HG02588 (cell line): ENCODE measurements at regions not wholly inside any gene's neighbourhood (a gene's known extent, or its start where the extent isn't known, plus 50 kb on each side); places are given as distances from the start of the nearest gene placed in this dataset.

ENCODE experiments used
- ATAC-seq: cut with Tn5 transposase; IDR thresholded peaks from one replicate; pipeline ENCODE4 v1.9.1; 2021; ENCODE audit warnings: mild to moderate bottlenecking, moderate library complexity; ENCODE audit not compliant: unreplicated experiment

DNA sequence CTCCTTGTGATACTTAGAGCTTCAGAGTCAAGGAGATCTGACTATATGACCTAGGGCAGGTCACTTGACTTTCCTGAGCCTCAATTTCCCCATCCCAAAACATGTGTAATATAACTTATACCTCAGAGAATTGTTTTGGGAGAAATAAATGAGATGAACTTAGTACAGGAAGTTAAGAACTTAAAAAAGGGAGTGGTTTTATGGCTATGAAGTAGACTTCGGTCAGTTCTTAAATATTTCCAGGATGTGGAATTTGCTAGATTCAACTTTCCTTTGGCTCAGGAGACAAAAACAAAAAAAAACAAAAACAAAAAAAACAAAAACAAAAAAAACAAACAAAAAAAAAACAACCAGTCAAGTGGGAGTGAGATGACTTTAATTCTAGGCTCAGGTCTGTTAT lies 116.7 kb downstream of the EDEM1 start:
- no peak for ATAC-seq

DNA sequence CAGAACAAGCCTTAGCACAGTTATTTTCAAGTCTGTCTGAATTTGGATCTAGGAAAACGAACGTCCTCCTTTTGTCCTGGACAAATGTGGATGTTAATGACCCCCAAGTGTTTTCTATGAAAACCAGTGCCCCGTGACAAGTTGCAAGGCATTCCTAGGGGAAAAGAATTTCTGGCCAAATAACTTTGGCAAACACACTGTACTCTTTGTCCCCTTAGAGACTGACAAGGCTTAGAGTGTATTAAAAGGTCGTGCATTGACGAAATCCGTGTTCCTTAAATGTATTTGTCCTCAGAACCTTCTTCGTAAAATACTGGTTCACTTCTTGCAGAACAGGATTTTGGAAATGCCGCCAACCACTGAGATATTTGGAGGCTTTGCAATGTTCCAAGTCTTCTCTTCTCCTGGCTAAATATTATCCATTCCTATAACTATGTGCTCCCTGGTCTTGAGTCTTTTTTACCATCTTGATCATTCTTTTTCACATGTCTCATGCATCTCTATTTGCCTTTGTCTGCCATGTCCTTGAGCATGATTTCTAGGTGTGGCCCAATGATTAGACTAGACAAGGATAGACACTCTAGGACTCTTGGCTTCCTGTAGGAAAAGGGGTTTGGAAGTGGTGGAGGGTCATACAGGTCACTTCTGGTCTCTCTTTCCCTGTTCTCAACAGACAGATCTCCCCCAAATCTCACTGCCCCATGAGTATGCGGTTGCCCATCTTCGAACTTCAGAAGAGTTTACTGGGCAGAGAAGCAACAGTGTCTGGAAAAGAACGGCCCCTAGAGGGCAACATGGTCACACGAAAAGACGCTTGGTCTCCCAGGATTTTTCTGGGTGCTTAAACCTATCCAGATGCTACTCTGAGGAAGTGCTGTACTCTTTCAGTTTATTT lies 117.5 kb downstream of the EDEM1 start:
- ATAC-seq = peak; percentile 76

DNA sequence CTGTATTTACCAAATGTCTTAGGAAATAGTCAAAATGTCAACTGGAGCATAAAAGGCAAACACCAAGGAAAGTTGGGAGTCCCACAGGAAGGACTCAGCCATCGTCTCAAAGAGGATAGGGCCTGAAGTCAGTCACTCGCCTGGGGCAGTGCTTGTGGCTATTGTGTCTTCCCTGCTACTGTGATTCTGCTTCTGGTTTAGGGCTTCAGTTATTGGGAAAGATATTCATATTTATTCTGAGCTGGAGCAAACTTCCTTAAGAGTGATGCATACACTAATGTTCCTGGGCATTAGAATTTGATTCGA lies 118.1 kb downstream of the EDEM1 start:
- no peak for ATAC-seq

DNA sequence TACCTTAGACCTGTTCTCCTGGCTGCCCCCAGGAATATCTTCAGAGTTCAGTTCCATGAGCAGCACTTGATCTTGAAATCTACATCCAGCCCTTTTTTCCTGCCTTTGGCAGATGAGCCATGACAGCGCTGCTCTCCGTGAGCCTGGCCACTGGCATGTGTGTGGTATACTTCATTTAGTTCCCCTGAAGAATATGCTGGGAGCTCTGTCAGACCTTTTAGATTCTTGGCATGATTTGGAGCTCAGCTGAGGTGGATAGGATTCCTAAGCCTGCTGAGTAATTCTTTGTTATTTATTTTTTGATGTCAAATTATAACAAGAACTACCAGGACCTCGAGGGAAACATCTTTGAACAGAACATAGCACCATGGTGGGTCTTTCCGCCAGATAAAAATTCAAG lies 121.7 kb downstream of the EDEM1 start:
- ATAC-seq = no peak

DNA sequence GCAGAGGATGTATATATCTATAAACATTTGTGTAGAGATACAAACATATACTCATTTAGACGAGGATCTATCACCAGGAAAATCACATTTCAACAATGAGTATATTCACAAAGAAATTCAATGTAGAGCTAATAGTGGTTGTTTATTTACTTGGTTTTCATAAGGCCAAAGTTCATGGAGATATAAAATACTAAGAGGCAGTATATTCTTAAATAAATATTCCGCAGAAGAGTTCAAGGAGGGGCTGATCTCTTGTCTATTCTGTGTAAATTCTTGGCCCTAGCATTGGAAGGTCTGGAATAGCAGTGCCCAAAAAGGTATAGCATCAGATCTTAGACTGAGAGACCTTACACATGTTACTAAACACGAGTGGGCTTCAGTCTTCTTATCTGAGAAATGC lies 122.1 kb downstream of the EDEM1 start:
- no peak for ATAC-seq

DNA sequence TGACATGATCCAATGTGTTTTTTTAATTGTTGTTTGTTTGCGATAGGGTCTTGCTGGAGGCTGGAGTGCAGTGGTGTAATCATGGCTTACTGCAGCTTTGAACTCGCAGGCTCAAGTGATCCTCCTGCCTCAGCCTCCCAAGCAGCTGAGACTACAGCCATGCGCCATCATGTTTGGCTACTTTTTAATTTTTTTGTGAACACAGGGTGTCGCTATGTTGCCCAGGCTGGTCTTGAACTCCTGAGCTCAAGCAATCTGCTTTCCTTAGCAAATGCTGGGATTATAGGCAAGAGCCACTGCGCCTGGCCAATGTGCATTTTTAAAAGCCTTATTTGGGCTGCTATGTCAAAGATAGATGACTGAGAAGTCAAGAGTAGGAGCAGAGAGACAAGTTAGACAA lies 123.0 kb downstream of the EDEM1 start:
- no peak for ATAC-seq

DNA sequence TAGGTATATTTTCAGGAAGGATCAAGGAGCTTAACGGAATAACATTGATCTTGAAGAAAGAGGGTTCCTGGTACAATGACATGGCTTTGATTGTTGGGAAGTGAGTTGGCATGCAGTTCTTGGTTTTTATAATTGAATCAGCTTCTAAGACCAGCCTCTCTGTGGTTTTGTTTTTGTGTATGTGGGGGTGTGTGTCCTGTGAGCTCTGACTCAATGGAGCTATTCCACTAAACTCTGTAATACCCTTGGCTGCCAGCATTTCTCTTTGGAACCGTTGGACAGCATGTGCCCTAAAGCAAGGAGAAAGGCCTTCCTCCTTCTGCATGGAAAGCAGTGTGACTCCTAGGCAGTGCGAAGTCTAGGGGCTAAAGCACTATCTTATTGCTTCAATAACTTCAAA lies 124.8 kb downstream of the EDEM1 start:
- ATAC-seq = no peak

DNA sequence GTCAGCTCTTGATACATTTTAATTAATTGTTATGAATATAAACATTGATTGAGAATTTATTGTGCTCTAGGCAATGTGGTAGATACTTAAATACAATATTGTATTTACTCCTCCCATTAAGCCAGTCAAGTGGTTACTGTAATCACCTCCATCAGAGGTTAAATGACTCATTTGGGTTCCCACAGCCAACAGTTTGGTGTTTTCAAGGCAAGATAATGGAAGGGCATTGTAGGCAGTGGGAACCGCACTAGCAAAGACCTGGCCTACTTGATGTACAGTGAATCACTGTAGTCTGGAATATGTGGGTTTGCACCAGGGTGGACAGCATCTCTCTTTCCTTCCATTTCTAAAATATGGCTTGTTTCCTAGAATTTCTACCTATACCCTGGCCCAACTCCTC lies 127.4 kb downstream of the EDEM1 start:
- ATAC-seq = no peak

DNA sequence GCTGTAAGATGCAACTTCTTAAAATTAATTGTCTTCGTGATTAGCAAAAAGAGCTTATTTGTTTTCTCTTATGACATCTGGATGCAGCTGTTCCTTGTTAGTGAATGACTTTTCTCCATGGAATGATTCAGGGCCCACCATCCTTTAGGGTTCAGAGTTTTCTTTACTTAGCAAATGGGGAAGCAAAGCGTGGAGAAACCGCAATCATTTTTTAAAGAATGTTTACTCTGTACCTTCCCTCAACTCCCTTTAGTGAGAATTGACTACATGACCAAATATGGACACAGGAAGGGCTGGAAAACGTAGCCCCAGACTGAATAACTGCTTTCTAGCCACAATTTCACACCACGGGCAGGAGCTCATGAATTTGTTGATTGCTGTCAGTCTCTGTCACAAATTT lies 130.1 kb downstream of the EDEM1 start:
- ATAC-seq = no peak

DNA sequence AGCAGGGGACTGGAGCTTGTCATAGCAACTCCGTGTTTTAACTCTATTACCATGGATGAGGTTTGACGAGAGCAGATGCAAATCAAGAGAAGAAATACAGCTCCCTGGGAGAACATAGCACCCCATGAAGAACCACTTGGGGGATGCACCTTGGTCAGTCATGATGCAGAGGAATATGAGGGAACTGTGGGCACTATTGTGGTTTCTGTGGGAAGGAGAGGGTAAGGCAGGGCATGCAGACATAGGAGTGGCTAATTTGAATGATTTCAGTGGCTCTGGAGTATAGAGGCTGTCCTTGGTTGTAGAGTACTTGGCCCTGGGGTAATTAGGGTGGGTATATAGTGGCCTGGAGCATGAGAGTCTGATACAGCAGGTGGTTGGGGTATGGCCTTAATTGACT lies 131.9 kb downstream of the EDEM1 start:
- no peak for ATAC-seq

DNA sequence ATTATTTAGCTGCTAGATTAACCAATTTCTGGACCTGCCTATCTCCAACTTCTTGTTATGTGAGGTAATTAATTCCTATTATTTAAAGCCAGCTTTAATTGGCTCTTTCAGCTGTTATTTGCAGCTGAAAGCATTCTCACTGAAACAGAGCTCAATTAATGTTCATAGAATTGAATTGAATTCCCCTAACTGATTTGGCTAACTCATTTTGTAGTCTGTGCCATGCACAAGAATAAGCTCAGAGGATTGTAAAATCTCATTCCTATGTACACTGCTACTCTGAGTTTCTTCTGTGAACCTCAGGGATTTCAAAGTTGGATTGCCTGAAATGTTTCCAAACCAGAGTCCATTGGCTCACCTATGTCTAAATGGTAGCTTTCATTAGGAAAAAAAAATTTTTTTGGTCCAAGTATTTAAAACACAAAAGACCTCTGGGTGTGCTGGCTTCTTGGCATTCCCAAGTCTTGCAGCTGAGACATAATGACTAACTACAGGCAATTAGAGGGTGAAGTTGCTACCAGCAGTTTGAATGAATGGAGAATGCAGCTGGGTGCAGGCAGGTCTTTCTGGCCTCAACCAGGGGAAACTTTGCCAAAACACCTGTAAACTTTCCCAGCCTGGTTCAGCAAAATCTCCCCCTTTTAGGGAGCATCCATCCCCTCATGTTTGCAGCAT lies 134.3 kb downstream of the EDEM1 start:
- ATAC-seq = no peak

DNA sequence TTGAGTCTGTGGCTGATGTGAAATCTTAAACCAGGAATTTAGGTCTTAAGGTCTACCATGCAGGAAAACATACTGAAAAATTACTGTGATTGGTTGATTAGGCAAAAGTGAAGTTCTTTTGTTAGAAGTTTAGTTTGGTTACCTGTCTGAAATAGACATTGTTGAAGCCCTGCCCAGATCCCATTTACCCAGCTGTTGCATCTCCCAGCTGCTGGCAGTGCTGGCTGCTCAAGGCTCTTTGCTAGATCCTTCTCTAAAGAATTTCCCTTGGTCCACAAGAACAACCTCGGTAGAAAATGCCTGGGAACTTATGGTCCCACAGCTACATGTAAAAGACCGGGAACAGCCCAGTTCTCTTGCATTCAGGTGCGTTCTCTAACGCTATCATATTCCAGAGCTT lies 137.3 kb downstream of the EDEM1 start:
- ATAC-seq = no peak

DNA sequence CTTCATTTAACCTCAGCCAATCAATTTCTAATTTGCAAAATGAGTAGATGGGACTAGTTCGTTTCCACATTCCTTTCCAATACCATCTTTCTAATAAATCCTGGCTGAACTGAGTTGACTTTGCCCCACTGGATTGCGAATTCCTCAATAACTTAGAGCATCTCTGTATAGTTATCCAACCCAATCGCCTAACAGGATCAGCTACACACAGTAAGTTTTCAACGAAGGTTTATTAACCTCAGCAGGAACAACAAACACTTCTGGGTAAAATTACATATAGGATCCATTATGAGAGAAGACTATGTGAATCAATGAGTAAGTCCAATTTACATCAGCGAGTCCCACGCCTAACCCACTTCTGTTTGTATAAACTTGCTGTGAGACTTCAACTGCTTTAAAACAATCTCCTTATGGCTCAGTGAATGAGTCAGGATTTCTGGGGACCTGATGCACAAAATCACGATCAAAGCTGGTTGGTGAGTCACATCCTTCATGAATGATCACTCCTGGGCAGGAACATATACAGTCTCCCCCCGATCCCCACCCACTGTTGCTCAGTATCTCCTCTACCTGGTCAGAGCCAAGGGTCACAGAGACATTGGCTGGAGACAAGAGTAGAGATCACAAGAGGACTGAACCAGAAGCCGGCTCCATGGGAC lies 142.8 kb downstream of the EDEM1 start:
- no peak for ATAC-seq

DNA sequence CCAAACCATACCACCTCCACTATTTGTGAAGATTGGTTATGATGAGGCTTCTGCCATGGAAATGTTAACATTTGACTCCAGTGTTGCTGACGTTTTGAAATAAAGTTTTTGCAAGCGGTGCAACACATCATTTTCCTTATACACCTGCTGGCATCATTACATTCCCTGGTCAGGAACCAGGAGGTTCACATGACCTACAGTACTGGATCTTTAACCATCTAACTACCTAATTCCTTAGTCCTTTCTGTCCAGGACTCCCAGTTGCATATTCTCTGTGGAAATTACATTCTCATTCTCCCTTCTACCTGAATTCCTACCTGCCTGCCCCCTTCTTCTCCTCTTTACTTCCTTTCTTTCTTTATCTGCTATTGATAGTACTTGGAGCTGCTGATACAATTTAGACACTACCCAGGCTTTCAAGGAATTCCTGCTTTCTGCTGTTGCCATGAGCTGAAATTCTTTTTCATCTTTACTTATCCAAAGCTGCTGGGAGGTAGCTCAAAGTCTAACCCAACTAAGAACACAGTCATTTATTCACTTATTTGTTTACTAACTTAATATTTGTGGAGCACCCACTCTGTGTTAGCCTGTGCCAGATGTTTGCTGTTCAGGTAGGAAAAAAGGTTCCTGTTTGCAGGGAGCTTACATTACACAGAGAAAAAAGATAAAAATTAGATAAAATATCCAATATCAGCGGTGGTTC lies 144.2 kb downstream of the EDEM1 start:
- no peak for ATAC-seq

DNA sequence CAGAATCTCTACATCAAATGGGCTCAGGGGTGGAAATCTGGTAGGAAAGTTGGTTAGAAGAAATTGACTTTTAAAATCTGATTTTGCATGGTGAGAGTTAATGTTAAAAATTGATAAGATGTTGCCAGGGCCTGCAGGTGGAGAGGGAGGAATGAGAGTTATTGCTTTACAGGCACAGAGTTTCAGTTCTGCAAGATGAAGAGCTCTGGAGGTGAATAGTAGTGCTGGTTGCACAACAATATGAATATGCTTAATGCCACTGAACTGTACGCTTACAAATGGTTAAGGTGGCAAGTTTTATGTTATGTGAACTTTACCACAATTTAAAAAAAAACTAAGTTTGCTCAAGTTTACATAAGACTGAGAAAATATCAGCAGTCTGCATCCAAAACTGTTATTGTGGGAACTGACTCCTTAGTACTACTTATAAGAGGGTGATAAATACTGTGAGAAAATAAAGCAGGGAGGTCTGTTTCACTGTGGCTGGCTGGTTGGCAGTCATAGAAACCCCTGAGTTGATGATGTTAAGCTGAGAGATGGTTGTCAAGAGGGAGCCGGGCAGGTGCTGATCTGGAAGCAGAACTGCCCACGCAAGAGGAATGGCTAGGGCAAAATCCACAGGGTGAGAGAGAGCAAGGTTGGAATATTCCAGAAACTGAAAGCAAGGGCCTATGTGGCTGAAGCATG lies 144.9 kb downstream of the EDEM1 start:
- ATAC-seq = peak; percentile 83

DNA sequence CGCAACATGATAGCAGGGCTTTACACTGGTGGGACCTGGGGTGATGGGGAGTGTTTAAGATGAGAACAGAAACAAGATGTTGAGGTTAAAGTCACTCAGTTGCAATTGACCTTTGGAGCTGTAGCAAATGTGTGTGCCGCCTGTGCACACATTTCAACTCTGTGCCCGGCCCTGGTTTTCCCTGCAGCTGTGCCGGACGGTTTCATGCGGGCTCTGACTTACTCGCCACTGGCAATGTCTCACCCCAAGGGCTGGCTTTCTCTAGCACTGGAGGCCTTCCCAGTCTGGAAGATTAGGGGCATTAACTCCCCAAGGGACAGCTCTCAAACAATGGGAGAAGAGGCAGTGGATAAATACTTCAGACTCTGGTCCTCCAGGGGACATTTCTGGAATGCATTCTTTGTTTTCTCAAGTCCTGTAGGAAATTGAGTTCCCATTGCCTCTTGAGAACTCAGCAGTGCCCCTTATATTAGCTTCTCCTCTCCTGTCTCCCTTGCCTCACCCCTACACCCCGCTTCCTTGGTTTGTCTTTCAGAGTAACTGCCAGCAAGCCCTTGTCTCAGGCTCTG lies 152.5 kb downstream of the EDEM1 start:
- no peak for ATAC-seq

DNA sequence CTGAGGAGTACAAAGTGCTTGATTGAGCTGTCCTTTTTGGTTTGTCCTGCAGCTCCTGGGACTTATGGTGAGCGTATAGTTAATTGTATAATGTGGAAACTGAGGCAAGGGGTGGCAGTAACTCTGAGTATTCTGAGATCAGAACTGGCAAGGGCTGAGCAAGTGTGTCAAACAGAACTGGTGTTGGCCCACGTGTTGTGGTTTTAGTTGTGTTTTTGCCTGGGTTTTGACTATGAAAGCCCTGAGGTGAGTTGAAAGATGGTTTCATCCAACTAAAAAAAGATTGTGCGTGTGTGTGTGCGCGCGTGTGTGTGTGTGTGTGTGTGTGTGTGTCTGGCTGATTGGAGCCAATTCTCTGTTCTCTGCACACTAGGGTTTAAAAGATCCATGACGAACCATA lies 154.1 kb downstream of the EDEM1 start:
- ATAC-seq = no peak

DNA sequence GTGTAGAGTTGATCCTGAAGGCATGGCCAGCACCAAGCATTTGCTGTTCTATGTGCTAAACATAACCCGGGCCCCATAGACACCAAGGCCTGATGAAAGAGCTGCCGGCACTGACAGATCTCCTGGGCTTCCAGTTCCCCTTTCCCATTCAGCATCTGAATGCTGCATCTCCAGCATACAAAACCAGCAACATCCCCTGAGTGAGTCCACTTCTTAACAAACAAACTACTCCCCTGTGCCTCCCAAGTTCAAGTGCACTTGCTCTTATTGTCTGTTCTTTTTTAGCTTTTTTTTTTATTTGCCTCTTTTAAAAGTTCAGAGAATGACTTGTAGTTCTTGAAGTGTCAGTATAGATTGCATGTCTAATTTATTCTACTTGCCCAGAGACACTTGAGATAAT lies 156.0 kb downstream of the EDEM1 start:
- no peak for ATAC-seq

DNA sequence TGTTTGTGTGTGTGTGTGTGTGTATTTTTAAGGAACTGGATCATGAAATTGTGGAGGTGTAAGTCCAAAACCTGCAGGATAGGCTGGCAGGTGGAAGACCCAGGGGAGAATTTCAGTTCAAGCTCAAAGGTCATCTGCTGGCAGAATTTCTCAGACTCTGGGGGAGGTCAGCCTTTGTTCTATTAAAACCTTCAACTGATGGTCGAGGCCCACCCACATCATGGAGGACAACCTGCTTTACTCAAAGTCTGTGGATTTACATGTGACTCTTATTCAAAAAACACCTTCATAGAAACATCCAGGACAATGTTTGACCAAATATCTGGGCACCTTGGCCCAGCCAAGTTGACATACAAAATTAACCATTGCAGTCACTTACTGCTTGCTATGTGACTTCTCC lies 157.2 kb downstream of the EDEM1 start:
- ATAC-seq = no peak

DNA sequence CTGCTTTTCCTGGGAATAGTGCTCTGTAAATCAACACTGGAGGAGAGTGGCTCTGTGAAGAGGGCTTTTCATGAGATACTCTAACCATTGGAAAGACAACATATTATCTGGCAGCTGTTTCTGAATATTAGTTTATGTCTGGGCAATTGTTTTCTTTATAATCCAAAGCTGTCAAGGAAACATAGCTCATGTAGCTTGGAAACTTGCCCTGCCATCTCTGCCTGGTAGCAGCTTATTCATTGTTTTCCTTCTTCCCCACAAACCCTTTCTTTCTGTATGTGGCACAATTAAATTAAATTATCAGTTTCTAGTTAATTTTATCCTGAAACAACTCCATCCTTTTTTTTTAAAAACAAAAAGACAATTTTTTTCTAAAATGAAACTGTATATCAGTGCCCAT lies 160.0 kb downstream of the EDEM1 start:
- no peak for ATAC-seq
